ENCODE measurements at regions not wholly inside any gene's neighbourhood (a gene's known extent, or its start where the extent isn't known, plus 50 kb on each side); places are given as distances from the start of the nearest gene placed in this dataset.

DNA sequence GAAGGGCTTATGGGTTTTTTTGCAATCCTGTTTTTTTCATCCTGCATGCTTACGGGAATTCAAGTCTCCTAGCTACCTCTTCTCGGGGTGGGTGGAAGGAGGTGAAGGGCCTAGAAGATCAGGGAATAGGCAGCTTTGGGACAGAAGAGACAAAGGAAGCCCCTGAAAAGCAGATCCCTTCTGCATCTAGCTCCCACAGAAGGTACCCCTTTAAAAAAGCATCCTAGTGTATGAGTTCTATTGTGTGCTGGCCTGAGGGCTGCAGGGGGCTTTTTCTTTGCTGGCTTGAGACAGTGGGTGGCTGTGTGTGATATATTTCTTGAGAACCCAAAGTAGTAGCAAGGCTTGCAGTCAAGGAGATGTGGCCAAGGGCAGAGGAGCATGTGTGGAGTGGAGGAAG is 330.5 kb downstream of the MAF start:
- no peak overlapping the region for H3K4me3 ChIP-seq (replicated peaks in 1 of 3; ENCODE audit: insufficient read depth in 1 of 3, low read depth in 2 of 3, low read length in 3 of 3)
- H3K79me2 ChIP-seq (ENCODE audit: insufficient read depth, low read length) = no peaks in the 10 kb centered on the region
- H4K20me1 ChIP-seq (ENCODE audit: insufficient read depth, low read length) = no peaks in the 10 kb centered on the region
- in situ Hi-C loops (cut with HindIII; ENCODE audit: extremely low pct_ligation_motif_present, low pct_unique_long_range_greater_than_20kb) = no loop called here
- H3K4me2 ChIP-seq (ENCODE audit: low read depth, low read length) = no peak overlapping the region
- intact Hi-C loops (cut with micrococcal nuclease; ENCODE audit: unreplicated experiment) = no loop called here
- WGBS (ENCODE audit: low lambda C conversion rate) = 47% methylated on average over 2 of the region's 2 CpGs
- no peak overlapping the region for H3K9ac ChIP-seq (ENCODE audit: insufficient read depth, low read depth, low read length)
- H3K27me3 ChIP-seq (ENCODE audit: control insufficient read depth in 1 of 2, insufficient read depth in 2 of 2, low read length in 2 of 2) = no peaks in the 10 kb centered on the region
- H3K4me1 ChIP-seq (ENCODE audit: insufficient read depth, low read length) = no peaks in the 10 kb centered on the region
- no peak overlapping the region for H3K27ac ChIP-seq (ENCODE audit: extremely low read length, insufficient read depth, low read length)
- DNase-seq (ENCODE audit: low spot score) (no peak), ATAC-seq (no peak), FAIRE-seq (no peak)
- H3K36me3 ChIP-seq (replicated peaks in 1 of 2; ENCODE audit: control insufficient read depth in 1 of 2, insufficient read depth in 2 of 2, low read length in 2 of 2) = no peaks in the 10 kb centered on the region
- H3K9me3 ChIP-seq (ENCODE audit: low read length) = no peaks in the 10 kb centered on the region
- CTCF ChIA-PET (ENCODE audit: low intra/inter-chr PET ratio, low total read pairs) = no interaction called here
- POLR2A ChIA-PET = no interaction called here
- H2AFZ ChIP-seq (ENCODE audit: low read length) = no peak overlapping the region
- TF ChIP-seq ZNF652 (CRISPR knock-in tag; IDR thresholded peaks at IDR 0.05; ENCODE audit: borderline replicate concordance, low read depth) = no peak
- BruUV-seq (replicated peaks) = no TSS peak

DNA sequence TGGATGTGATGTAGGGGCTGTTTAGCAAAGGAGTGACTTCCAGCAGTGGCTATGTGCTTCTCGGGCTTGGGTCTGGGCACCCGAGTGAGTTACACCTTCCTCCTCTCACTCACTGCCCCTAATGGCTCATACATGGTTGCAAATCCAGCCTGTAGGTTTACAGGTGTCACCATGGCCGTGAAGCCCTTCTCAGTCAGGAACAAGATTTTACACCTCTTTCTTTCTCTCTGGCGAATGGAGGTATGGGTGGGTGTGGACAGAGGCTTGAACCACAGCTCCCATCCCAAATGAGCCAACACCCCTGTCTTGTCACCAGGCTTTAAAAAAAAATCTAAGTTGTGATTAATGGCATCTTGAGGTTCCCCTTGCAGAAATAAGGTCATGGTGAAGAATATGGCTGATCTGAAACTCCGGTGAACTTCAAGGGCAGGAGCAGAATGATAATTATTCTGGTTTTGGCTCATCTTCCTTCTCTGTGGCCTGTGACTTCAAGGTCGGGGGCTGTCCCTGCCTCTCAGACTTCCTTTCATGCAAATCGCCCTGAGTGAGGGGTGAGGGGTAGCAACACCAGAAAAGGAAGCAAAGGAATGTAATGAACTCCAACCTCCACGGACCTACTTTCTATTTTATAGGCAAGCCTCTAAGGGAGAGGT is 331.2 kb downstream of the MAF start:
- Histone ChIP-seq H3K79me2 (ENCODE audit: insufficient read depth, low read length) (no peaks in the 10 kb centered on the region), H3K9me3 (ENCODE audit: low read length) (no peaks in the 10 kb centered on the region), H2AFZ (ENCODE audit: low read length) (no peak overlapping the region), H3K9ac (ENCODE audit: insufficient read depth, low read depth, low read length) (no peak overlapping the region), H3K4me1 (ENCODE audit: insufficient read depth, low read length) (no peaks in the 10 kb centered on the region), H3K4me3 (replicated peaks in 1 of 3; ENCODE audit: insufficient read depth in 1 of 3, low read depth in 2 of 3, low read length in 3 of 3) (no peak overlapping the region), H3K27me3 (ENCODE audit: control insufficient read depth in 1 of 2, insufficient read depth in 2 of 2, low read length in 2 of 2) (0 out of 5 replicates have a peak, but pooled peaks cover 0 to under 1% of the 10 kb centered on the region in 2 experiments), H3K4me2 (ENCODE audit: low read depth, low read length) (no peak overlapping the region), H3K36me3 (replicated peaks in 1 of 2; ENCODE audit: control insufficient read depth in 1 of 2, insufficient read depth in 2 of 2, low read length in 2 of 2) (no peaks in the 10 kb centered on the region), H3K27ac (ENCODE audit: extremely low read length, insufficient read depth, low read length) (no peak overlapping the region), H4K20me1 (ENCODE audit: insufficient read depth, low read length) (no peaks in the 10 kb centered on the region)
- FAIRE-seq = no peak
- in situ Hi-C loops (cut with HindIII; ENCODE audit: extremely low pct_ligation_motif_present, low pct_unique_long_range_greater_than_20kb) (no loop called here), intact Hi-C loops (cut with micrococcal nuclease; ENCODE audit: unreplicated experiment) (no loop called here)
- WGBS (ENCODE audit: low lambda C conversion rate) = 14% methylated on average over 8 of the region's 8 CpGs
- DNase-seq (ENCODE audit: low spot score) = no peak
- ChIA-PET POLR2A (no interaction called here), CTCF (ENCODE audit: low intra/inter-chr PET ratio, low total read pairs) (no interaction called here)
- BruUV-seq (replicated peaks) = no TSS peak
- no peak for ATAC-seq
- TF ChIP-seq THAP7 (CRISPR knock-in tag; IDR thresholded peaks at IDR 0.05) (no peak), ZNF816 (CRISPR knock-in tag; IDR thresholded peaks at IDR 0.05; ENCODE audit: borderline replicate concordance) (no peak), TCF12 (IDR thresholded peaks at IDR 0.05) (no peak), TCF12 (CRISPR knock-in tag; IDR thresholded peaks at IDR 0.05) (no peak), YEATS4 (CRISPR knock-in tag; IDR thresholded peaks at IDR 0.05; ENCODE audit: borderline replicate concordance) (no peak), ZNF629 (CRISPR knock-in tag; conservative IDR thresholded peaks at IDR 0.05) (no peak), ZNF441 (CRISPR knock-in tag; IDR thresholded peaks at IDR 0.05; ENCODE audit: borderline replicate concordance) (no peak), RARA (CRISPR knock-in tag; IDR thresholded peaks at IDR 0.05) (no peak), ATF7 (IDR thresholded peaks at IDR 0.05) (no peak), ATF7 (CRISPR knock-in tag; IDR thresholded peaks at IDR 0.05) (no peak), CHD2 (IDR thresholded peaks at IDR 0.05; ENCODE audit: low read depth, low read length) (no peak), ATAD3A (CRISPR knock-in tag; IDR thresholded peaks at IDR 0.05) (no peak), TBP (CRISPR knock-in tag; IDR thresholded peaks at IDR 0.05) (no peak), MLX (CRISPR knock-in tag; IDR thresholded peaks at IDR 0.05) (no peak), ZNF788 (CRISPR knock-in tag; IDR thresholded peaks at IDR 0.05; ENCODE audit: borderline replicate concordance) (no peak), HCFC1 (IDR thresholded peaks at IDR 0.05; ENCODE audit: low read depth, low read length) (no peak), ZMYM2 (CRISPR knock-in tag; IDR thresholded peaks at IDR 0.05) (no peak), FOXK1 (CRISPR knock-in tag; IDR thresholded peaks at IDR 0.05; ENCODE audit: borderline replicate concordance, low read depth) (no peak)
- TF ChIP-seq, protein P1, sequence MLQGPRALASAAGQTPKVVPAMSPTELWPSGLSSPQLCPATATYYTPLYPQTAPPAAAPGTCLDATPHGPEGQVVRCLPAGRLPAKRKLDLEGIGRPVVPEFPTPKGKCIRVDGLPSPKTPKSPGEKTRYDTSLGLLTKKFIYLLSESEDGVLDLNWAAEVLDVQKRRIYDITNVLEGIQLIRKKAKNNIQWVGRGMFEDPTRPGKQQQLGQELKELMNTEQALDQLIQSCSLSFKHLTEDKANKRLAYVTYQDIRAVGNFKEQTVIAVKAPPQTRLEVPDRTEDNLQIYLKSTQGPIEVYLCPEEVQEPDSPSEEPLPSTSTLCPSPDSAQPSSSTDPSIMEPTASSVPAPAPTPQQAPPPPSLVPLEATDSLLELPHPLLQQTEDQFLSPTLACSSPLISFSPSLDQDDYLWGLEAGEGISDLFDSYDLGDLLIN (CRISPR knock-in tag; IDR thresholded peaks at IDR 0.05; ENCODE audit: borderline replicate concordance) = no peak
